ENCODE measurements at regions not wholly inside any gene's neighbourhood (a gene's known extent, or its start where the extent isn't known, plus 50 kb on each side); places are given as distances from the start of the nearest gene placed in this dataset.

DNA sequence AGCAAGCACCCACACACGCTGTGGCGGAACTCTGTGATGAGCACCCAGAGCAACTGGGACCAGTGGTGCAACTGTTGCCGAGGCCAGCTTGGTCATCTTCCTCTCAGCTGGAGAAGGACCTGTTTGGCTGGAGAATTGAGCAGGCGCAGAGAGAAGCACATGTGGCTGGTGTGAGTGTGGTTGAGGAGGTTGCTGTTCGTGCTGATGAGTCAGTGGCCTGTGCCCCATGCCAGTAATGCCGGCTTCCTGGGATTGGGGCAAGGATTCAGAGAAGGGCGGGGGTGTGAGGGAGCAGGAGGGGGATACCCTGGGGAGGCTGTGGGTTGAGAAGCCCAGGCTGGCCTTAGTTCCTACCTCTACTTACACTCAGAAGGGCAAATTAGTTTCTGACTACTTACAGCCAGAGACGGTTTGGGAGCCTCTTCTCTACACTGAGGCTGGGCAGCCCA is 57.5 kb upstream of the EPS8L3 start:
- H3K9me3 Mint-ChIP-seq: no peaks in the 10 kb centered on the region
- H3K36me3 Mint-ChIP-seq (ENCODE audit: low read depth): no peaks in the 10 kb centered on the region
- H3K27me3 Mint-ChIP-seq: no peaks in the 10 kb centered on the region
- H3K27ac Mint-ChIP-seq: peak overlapping the region; percentile 38
- peaks cover 41% of the 10 kb centered on the region for H3K4me1 Mint-ChIP-seq (ENCODE audit: low read depth)
- peak overlapping the region; percentile 8 for H3K4me3 Mint-ChIP-seq

DNA sequence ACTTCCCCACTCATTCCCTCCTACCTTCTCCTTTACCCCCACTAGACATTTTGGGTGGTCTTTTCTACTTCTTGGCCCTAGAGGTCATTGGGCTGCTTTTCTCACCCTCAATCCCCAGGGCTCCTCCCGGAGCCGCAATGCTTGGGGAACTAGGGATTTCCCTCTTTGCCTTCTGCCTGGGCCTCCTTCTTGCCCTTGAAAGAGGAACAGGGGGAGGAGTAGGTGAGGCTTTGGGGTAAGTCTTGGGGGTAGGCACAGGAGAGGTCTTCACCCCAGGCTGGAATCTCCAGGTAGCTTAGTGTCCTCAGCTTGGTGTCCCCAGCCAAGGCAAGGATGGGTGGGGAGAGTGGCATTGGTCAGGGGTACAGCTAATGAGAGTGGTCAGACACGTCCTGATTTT is 56.2 kb upstream of the EPS8L3 start:
- no peak overlapping the region for H3K27ac Mint-ChIP-seq
- H3K4me1 Mint-ChIP-seq (ENCODE audit: low read depth): peaks cover 39% of the 10 kb centered on the region
- no peaks in the 10 kb centered on the region for H3K36me3 Mint-ChIP-seq (ENCODE audit: low read depth)
- H3K9me3 Mint-ChIP-seq: no peaks in the 10 kb centered on the region
- H3K4me3 Mint-ChIP-seq: no peak overlapping the region
- no peaks in the 10 kb centered on the region for H3K27me3 Mint-ChIP-seq

DNA sequence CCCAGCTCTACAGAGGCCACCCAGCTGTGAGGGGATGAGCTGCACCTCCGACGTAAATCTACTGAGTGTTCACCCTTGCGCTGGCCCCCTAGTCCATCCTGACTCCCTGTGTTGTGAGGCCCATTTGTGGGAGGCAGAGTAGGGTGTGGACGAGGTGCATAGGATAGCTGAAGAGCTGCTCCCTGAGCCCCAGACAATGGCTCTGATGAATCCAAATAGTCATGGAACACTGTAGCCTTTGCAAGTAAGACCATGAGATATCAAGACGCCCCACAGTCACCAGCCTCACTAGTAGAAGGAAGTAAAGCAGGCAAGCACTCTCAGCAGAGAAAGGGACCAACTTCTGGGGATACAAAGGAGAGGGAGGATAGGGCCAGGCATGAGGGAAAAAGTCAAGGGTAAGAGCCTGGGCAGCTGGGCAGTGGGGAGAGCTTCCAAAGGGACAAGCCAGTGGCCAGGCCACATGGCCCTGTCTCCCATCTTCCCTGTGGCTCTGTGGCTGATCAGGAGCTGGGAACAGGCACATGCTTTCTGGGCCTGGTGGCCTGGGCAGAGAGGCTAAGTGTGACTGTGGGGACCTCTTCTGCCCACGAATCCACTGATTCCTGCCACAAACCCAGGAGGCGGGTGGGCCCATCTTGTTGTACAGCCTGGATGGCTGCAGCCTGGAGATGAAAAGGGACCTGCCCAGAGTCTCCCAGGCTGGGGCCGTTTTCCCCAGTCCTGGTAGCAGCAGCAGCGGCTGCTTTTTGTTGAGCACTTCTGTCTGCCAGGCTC is 55.5 kb upstream of the EPS8L3 start:
- peaks cover 39% of the 10 kb centered on the region for H3K4me1 Mint-ChIP-seq (ENCODE audit: low read depth)
- no peak overlapping the region for H3K4me3 Mint-ChIP-seq
- H3K27me3 Mint-ChIP-seq: no peaks in the 10 kb centered on the region
- no peaks in the 10 kb centered on the region for H3K36me3 Mint-ChIP-seq (ENCODE audit: low read depth)
- H3K9me3 Mint-ChIP-seq: no peaks in the 10 kb centered on the region
- H3K27ac Mint-ChIP-seq: no peak overlapping the region

DNA sequence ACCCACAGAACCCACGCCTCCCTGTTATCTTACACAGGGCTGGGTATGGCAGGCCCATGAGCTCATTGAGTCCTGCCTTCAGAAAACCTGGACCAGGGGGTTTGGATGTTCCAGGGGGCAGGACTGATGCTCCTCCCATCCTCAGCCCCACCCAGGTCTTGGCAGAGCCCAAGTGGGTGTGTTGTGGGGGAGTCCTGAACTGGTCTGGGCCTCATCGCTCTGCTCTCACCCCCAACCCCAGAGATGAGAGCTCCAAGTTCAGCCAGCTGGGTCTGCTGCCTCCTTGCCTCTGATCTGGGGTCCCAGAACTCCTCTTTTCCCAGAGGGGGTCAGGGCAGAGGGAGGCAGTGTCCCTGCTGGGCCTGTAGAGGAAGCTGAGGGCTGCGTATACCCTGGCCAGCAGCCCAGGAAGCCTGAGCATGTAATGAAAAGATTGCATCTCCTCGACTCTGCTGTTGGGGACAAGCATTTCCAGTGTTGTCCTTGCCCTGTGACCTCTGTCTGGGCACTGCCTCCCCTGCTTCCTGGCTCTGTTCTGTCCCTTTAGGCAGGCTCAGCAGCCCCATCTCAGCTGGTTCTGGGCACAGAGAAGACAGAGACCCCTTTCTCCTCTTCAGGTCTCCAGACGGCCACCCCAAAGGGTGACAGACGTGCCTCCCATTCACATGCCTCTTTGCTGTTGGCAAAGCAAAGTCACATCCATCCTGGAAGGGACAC is 54.7 kb upstream of the EPS8L3 start:
- Mint-ChIP-seq H3K27me3 (no peaks in the 10 kb centered on the region), H3K9me3 (no peaks in the 10 kb centered on the region), H3K36me3 (ENCODE audit: low read depth) (no peaks in the 10 kb centered on the region), H3K27ac (no peak overlapping the region), H3K4me3 (no peak overlapping the region), H3K4me1 (ENCODE audit: low read depth) (peaks cover 36% of the 10 kb centered on the region)

DNA sequence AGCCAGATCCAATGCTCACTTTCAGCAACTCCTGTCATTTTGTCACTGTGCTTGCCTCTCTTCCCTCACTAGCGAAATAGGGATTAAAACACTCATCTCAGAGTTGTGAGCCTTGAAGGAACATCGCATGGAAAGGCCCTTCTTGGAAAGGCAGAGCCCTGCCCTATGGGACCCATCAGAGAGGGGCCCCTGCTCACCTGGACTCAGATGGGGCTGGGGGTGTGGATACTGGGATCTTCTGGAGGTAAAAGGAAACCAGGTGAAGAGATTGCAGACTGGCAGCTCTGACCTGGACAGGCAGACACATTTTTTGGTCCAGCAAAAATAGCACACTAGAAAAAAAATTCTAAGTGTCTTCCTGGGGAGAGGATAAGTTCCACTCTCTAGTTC is 54.2 kb upstream of the EPS8L3 start:
- H3K4me3 Mint-ChIP-seq: no peak overlapping the region
- H3K27me3 Mint-ChIP-seq: no peaks in the 10 kb centered on the region
- H3K9me3 Mint-ChIP-seq: no peaks in the 10 kb centered on the region
- peaks cover 34% of the 10 kb centered on the region for H3K4me1 Mint-ChIP-seq (ENCODE audit: low read depth)
- H3K27ac Mint-ChIP-seq: no peak overlapping the region
- H3K36me3 Mint-ChIP-seq (ENCODE audit: low read depth): no peaks in the 10 kb centered on the region

DNA sequence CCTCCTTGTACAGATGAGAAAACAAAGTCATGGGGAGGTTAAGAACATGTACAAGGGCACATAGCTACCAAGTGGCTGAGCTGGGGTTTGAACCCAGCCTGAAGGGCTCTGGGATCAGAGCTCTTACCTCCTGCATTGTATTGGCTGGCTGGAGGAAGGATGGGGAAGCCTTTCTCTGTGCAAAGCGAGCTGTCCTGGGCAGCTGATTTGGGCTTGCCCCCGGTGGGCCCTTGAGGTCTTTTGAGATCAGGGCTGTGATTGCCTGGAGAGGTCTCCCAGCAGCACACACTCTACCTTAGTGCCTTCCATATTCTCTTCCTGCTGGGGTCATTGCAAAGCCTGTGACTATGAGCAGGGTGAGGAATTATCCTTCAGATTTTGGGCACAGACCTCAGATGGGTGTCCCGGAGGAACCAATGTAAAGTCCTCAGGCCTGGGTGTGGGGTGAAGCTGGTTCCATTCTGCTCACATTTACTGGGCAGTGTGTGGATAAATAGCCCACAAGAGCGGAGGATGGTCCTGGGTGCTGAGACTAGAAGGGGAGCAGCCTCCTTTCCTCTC is 53.3 kb upstream of the EPS8L3 start:
- Mint-ChIP-seq H3K4me3 (no peak overlapping the region), H3K4me1 (ENCODE audit: low read depth) (peaks cover 26% of the 10 kb centered on the region), H3K9me3 (no peaks in the 10 kb centered on the region), H3K27me3 (no peaks in the 10 kb centered on the region), H3K27ac (no peak overlapping the region), H3K36me3 (ENCODE audit: low read depth) (no peaks in the 10 kb centered on the region)

DNA sequence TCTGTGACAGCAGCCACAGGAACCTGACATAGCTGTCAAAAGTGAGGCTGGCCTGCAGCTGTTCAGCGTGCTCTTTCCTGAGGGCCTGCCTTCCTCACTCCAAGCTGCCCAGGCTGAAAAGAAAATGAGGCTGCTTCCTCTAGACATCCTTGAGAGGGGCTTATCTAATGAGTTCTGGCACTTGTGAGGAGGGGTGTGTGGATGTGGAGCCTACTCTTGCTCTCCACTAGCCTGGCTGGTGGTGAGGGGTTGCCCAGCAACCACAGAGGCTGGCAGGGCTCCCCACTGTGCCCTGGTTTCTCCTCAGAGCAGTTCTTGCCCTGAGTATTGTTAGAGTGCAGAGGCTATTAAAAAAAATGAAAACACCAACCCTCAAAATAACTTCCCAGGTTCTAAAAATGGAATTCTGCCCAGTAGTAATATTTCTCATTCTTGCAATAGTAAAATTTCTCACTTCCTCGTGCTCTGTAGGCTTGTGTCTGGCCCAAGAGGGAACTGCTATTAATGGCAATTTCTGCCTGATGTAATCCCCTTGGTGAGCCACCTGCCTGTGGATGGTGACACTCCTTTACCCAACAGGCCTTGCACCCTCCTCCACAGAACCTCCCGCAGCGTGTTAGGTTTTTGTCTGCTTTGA is 52.6 kb upstream of the EPS8L3 start:
- Mint-ChIP-seq H3K4me1 (ENCODE audit: low read depth) (peaks cover 18% of the 10 kb centered on the region), H3K27me3 (no peaks in the 10 kb centered on the region), H3K36me3 (ENCODE audit: low read depth) (no peaks in the 10 kb centered on the region), H3K4me3 (no peak overlapping the region), H3K27ac (no peak overlapping the region), H3K9me3 (no peaks in the 10 kb centered on the region)

DNA sequence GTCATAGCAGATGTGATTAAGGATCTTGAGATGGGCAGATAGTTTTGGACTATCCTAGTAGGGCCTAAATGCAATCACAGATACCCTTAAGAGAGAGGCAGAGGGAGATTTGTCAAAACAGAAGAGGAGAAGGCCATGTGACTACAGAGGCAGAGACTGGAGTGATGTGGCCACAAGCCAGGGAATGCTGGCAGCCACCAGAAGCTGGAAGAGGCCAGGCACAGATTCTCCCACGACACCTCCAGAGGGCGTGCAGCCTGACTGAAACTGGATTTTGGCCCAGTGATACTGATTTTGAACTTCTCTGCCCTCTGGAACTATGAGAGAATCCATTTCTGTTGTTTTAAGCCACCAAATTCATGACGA is 52.1 kb upstream of the EPS8L3 start:
- H3K36me3 Mint-ChIP-seq (ENCODE audit: low read depth): no peaks in the 10 kb centered on the region
- H3K9me3 Mint-ChIP-seq: no peaks in the 10 kb centered on the region
- peaks cover 13% of the 10 kb centered on the region for H3K4me1 Mint-ChIP-seq (ENCODE audit: low read depth)
- H3K27me3 Mint-ChIP-seq: no peaks in the 10 kb centered on the region
- H3K4me3 Mint-ChIP-seq: no peak overlapping the region
- no peak overlapping the region for H3K27ac Mint-ChIP-seq

DNA sequence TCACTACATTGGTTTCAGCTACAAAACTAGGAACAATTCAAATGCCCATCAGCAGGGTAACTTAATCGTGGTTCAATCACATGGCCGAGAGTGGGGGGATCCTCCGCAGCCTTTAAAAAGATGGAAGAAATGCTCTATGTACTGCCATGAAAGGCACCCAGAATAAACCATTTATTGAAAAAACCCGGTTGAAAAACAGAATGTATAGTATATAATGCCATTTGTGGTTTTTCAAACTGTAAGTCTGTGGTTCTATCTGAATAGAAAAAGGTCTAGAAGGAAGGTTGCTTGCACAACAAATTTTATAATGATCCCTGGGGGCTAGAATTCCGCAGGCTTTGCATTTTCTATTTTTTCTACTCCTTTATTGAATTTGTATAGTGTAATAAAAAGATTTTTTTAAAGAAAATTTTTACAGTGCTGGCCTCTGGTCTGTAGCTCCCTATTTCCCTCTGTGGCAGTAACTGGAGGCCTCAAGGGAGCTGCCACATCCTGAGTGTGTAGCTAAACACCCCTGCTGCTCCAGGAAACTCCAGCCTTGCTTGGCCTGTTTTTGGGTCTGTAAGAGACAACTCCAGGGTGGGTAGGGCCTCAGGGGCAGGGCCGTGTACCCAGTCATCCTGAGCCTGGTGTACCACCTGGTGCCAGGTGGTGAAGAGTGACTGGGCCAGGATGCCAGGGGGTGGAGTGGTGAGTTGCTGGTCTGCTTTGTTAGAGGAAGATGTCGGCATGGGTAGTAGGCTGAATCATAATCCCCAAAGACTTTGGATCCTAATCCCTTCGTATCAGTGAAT is 51.5 kb upstream of the EPS8L3 start:
- H3K27ac Mint-ChIP-seq: peak overlapping the region; percentile 36
- no peak overlapping the region for H3K4me3 Mint-ChIP-seq
- H3K4me1 Mint-ChIP-seq (ENCODE audit: low read depth): peaks cover 12% of the 10 kb centered on the region
- H3K9me3 Mint-ChIP-seq: no peaks in the 10 kb centered on the region
- H3K27me3 Mint-ChIP-seq: no peaks in the 10 kb centered on the region
- no peaks in the 10 kb centered on the region for H3K36me3 Mint-ChIP-seq (ENCODE audit: low read depth)

DNA sequence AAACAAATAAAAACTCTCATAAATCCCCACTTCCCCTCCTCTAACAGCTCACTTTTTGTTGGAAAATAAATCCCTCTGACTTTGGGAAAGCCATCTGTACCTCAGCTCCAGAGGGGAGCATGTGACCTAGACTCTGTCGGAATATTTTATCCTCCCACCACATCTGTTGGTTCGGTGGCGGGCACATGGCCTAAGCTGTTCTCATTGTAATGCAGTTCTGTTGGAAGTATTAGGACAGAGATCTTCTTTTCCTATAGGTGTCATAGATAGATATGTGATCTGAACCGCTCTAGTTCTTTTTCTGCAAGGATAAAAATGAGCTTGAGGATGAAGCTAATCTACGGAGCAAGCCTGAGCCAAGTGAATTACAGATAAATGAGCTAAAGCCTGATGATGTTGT is 50.5 kb upstream of the EPS8L3 start:
- no peaks in the 10 kb centered on the region for H3K9me3 Mint-ChIP-seq
- H3K27ac Mint-ChIP-seq: no peak overlapping the region
- no peaks in the 10 kb centered on the region for H3K27me3 Mint-ChIP-seq
- H3K36me3 Mint-ChIP-seq (ENCODE audit: low read depth): no peaks in the 10 kb centered on the region
- peaks cover 12% of the 10 kb centered on the region for H3K4me1 Mint-ChIP-seq (ENCODE audit: low read depth)
- no peak overlapping the region for H3K4me3 Mint-ChIP-seq
